OCI-LY3 (cell line): ENCODE measurements at regions not wholly inside any gene's neighbourhood (a gene's known extent, or its start where the extent isn't known, plus 50 kb on each side); places are given as distances from the start of the nearest gene placed in this dataset.

Experiments
- CTCF ChIP-seq: fragments of 200-600, 300-600 bp; sonication (generic); IDR thresholded peaks from 2 replicates; pipeline ENCODE4 v1.5.1; 2014; ENCODE audit warnings: antibody characterized with exemption, low read length, low read depth
- EZH2phosphoT487 ChIP-seq: fragments of 200-600 bp; shearing (Covaris generic); IDR thresholded peaks from 2 replicates; pipeline ENCODE4 v1.6.1; 2018; ENCODE audit warnings: antibody characterized with exemption, mixed run types, low read depth

DNA sequence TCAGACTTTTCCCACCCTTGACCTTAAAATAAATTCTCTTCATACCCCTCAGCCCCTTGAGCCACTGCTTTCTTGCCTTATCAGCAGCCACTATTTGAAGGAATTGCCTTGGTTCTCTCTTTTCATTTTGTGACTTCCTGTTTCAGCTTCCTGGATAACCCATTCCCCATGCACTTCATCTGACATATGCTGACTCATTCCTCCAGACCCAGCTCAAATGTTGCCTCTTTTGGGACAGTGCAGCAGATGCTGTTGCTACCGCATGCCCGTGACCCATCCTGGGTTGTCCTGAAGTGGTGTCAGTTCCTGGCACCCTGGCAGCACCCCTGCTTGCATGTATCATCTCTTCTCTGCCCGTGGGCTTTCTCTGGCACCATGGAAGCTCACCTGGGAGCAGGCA lies 496.1 kb downstream of the PTPRU start:
- TF ChIP-seq CTCF (no peak), EZH2phosphoT487 (no peak)
